OCI-LY7 (cell line): ENCODE measurements at regions not wholly inside any gene's neighbourhood (a gene's known extent, or its start where the extent isn't known, plus 50 kb on each side); places are given as distances from the start of the nearest gene placed in this dataset.

Experiments used
- EZH2phosphoT487 ChIP-seq: fragments of 200-600 bp; sonication (generic); IDR thresholded peaks from 2 replicates; pipeline ENCODE4 v1.6.1; 2018; ENCODE audit warnings: low read depth, borderline replicate concordance, mild to moderate bottlenecking, mixed run types, antibody characterized with exemption, low read length, moderate library complexity, mixed read lengths
- TF ChIP-seq, protein P1 (sequence below): fragments of 200-600 bp; sonication (generic); conservative IDR thresholded peaks from 2 replicates; pipeline ENCODE4 v1.5.1; 2014; ENCODE audit warnings: mild to moderate bottlenecking, antibody characterized with exemption, low read length, moderate library complexity, mixed read lengths

GRCh38 chrX:144790148-144790547 lies 457.2 kb upstream of the SPANXN1 start:
- TF ChIP-seq, protein P1, sequence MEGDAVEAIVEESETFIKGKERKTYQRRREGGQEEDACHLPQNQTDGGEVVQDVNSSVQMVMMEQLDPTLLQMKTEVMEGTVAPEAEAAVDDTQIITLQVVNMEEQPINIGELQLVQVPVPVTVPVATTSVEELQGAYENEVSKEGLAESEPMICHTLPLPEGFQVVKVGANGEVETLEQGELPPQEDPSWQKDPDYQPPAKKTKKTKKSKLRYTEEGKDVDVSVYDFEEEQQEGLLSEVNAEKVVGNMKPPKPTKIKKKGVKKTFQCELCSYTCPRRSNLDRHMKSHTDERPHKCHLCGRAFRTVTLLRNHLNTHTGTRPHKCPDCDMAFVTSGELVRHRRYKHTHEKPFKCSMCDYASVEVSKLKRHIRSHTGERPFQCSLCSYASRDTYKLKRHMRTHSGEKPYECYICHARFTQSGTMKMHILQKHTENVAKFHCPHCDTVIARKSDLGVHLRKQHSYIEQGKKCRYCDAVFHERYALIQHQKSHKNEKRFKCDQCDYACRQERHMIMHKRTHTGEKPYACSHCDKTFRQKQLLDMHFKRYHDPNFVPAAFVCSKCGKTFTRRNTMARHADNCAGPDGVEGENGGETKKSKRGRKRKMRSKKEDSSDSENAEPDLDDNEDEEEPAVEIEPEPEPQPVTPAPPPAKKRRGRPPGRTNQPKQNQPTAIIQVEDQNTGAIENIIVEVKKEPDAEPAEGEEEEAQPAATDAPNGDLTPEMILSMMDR = no peak
- TF ChIP-seq EZH2phosphoT487 = no peak
